ENCODE measurements at regions not wholly inside any gene's neighbourhood (a gene's known extent, or its start where the extent isn't known, plus 50 kb on each side); places are given as distances from the start of the nearest gene placed in this dataset.

- TF ChIP-seq, protein P1, sequence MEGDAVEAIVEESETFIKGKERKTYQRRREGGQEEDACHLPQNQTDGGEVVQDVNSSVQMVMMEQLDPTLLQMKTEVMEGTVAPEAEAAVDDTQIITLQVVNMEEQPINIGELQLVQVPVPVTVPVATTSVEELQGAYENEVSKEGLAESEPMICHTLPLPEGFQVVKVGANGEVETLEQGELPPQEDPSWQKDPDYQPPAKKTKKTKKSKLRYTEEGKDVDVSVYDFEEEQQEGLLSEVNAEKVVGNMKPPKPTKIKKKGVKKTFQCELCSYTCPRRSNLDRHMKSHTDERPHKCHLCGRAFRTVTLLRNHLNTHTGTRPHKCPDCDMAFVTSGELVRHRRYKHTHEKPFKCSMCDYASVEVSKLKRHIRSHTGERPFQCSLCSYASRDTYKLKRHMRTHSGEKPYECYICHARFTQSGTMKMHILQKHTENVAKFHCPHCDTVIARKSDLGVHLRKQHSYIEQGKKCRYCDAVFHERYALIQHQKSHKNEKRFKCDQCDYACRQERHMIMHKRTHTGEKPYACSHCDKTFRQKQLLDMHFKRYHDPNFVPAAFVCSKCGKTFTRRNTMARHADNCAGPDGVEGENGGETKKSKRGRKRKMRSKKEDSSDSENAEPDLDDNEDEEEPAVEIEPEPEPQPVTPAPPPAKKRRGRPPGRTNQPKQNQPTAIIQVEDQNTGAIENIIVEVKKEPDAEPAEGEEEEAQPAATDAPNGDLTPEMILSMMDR (IDR thresholded peaks at IDR 0.05), result no peak
- no peak for TF ChIP-seq POLR2A (IDR thresholded peaks at IDR 0.05)
Measured at GRCh38 chr11:133749841-133750240, 95.5 kb downstream of the SPATA19 start.

Measured in right lobe of liver (tissue), 4 donors.